ENCODE measurements at regions not wholly inside any gene's neighbourhood (a gene's known extent, or its start where the extent isn't known, plus 50 kb on each side); places are given as distances from the start of the nearest gene placed in this dataset.
A peak's percentile ranks its signal among the peaks of the same experiment; 100 is the strongest.
"Not testable (repeated sequence)": the region's sequence is repeated elsewhere in the genome, so short reads cannot be mapped to it uniquely, and the experiment has no call there.

DNA sequence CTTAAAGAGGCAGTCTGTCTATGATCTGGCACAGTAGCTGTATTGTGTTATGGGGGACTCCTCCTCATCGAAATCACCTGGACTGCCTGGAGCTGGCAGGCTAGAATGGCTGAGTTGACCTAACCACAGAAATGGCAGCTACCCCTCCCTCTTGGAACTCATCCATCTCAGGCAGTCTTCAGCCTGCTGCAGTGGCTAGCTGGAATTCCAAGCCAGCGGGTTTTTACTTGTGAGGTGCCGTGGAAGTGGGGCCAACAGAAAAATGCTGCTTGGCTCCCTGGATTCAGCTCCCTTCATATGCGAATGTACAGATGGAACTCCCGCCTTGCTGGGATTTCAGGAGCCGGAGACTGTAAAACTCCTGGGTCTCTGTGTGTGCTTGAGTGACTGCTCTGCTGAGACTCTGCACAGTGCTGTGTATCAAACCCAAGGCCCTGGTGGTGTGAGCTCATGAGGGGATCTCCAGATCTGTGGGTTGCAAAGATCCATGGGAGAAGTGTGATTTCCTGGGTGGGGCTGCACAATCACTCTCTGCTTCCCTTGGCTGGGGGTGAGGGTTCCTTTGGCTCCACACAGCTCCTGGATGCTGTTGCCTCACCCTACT lies 316.9 kb downstream of the CTH start (continued):
- TF ChIP-seq, protein P1, sequence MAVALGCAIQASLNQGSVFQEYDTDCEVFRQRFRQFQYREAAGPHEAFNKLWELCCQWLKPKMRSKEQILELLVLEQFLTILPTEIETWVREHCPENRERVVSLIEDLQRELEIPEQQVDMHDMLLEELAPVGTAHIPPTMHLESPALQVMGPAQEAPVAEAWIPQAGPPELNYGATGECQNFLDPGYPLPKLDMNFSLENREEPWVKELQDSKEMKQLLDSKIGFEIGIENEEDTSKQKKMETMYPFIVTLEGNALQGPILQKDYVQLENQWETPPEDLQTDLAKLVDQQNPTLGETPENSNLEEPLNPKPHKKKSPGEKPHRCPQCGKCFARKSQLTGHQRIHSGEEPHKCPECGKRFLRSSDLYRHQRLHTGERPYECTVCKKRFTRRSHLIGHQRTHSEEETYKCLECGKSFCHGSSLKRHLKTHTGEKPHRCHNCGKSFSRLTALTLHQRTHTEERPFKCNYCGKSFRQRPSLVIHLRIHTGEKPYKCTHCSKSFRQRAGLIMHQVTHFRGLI (CRISPR knock-in tag; IDR thresholded peaks at IDR 0.05), result no peak
- no peak for TF ChIP-seq NR2C2 (CRISPR knock-in tag; IDR thresholded peaks at IDR 0.05)
- TF ChIP-seq NR2C2 (tag; IDR thresholded peaks at IDR 0.05), result no peak
- no peak for TF ChIP-seq SMARCA5 (IDR thresholded peaks at IDR 0.05)
- no peak for TF ChIP-seq KAT7 (CRISPR knock-in tag; IDR thresholded peaks at IDR 0.05; ENCODE audit: borderline replicate concordance)
- TF ChIP-seq PTTG1 (tag; IDR thresholded peaks at IDR 0.05; ENCODE audit: low read depth), result no peak
- TF ChIP-seq, protein P2, sequence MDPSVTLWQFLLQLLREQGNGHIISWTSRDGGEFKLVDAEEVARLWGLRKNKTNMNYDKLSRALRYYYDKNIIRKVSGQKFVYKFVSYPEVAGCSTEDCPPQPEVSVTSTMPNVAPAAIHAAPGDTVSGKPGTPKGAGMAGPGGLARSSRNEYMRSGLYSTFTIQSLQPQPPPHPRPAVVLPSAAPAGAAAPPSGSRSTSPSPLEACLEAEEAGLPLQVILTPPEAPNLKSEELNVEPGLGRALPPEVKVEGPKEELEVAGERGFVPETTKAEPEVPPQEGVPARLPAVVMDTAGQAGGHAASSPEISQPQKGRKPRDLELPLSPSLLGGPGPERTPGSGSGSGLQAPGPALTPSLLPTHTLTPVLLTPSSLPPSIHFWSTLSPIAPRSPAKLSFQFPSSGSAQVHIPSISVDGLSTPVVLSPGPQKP (CRISPR knock-in tag; IDR thresholded peaks at IDR 0.05), result no peak

DNA sequence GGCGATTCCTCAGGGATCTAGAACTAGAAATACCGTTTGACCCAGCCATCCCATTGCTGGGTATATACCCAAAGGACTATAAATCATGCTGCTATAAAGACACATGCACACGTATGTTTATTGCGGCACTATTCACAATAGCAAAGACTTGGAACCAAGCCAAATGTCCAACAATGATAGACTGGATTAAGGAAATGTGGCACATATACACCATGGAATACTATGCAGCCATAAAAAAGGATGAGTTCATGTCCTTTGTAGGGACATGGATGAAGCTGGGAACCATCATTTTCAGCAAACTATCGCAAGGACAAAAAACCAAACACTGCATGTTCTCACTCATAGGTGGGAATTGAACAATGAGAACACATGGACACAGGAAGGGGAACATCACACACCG lies 311.1 kb downstream of the PTGER3 start:
- in situ Hi-C loops (cut with MboI); H3K4me3 ChIP-seq; intact Hi-C loops (cut with micrococcal nuclease); H3K27ac ChIP-seq (ENCODE audit: extremely low read depth, low read depth, low read length); H4K20me1 ChIP-seq (replicated peaks; ENCODE audit: control insufficient read depth, insufficient read depth, low read length); H3K4me2 ChIP-seq (ENCODE audit: insufficient read depth, low read length); ATAC-seq; H3K36me3 ChIP-seq (ENCODE audit: control insufficient read depth, insufficient read depth, low read length); H3K9ac ChIP-seq (ENCODE audit: insufficient read depth in 1 of 2, low read depth in 2 of 2, low read length in 2 of 2); BruUV-seq (replicated peaks); DNase-seq (ENCODE audit: extremely low read depth in 1 of 4, low spot score in 3 of 4); H3K27me3 ChIP-seq (ENCODE audit: control insufficient read depth in 2 of 2, insufficient read depth in 2 of 2, low read length in 2 of 2); CTCF ChIA-PET (ENCODE audit: low intra/inter-chr PET ratio); H3K79me2 ChIP-seq (ENCODE audit: control insufficient read depth, insufficient read depth, low read length); FAIRE-seq; H3K9me1 ChIP-seq (ENCODE audit: control insufficient read depth, insufficient read depth, low read length); H3K9me3 ChIP-seq (replicated peaks; ENCODE audit: control insufficient read depth, insufficient read depth, low read depth, low read length); H3K4me1 ChIP-seq (replicated peaks in 1 of 2; ENCODE audit: control insufficient read depth in 2 of 2, insufficient read depth in 2 of 2, low read length in 2 of 2); H2AFZ ChIP-seq (ENCODE audit: low read depth, low read length): not testable (repeated sequence)
- POLR2A ChIA-PET, result interaction anchor here (1.0 kb wide), 1 partner anchor 309 kb away, joined by 3 read pairs; no protein-coding TSS in a partner anchor
- 31% methylated on average over 2 of the region's 6 CpGs for WGBS (ENCODE audit: insufficient coverage, low coverage, missing lambda C conversion rate)
- TF ChIP-seq BCOR (IDR thresholded peaks at IDR 0.05) (peak; percentile 45; the same call in 1 of the 2 replicates), NFIC (IDR thresholded peaks at IDR 0.05) (peak; percentile 69), KDM1A (IDR thresholded peaks at IDR 0.05) (0 out of 4 replicates have a peak, but pooled peaks of 1 of the 2 experiments have one; percentile 10)

Measured in K562 (cell line).